ENCODE measurements at regions not wholly inside any gene's neighbourhood (a gene's known extent, or its start where the extent isn't known, plus 50 kb on each side); places are given as distances from the start of the nearest gene placed in this dataset.

DNA sequence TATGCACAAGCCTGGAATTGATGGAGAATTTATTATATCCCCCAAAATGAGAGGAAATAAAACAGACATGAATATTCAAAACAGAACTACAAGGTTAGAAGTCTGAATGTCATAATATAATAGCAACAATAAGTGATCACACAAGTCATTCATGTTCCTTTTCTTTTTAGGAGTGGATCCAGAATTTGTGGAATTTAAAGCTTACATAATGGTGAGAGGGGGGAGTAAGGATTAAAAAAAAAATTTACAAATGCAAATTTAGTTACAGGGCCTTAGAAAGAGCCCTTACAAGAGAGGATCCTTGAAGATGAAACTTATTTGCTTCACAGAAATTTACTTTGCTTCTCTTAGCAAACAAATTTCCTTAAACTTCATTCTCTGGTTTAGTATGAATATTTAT, 716.1 kb upstream of the CXADR start:
- H3K27ac ChIP-seq: no peak overlapping the region
- DNase-seq (no peak), ATAC-seq (no peak)
- TF ChIP-seq, protein P1, sequence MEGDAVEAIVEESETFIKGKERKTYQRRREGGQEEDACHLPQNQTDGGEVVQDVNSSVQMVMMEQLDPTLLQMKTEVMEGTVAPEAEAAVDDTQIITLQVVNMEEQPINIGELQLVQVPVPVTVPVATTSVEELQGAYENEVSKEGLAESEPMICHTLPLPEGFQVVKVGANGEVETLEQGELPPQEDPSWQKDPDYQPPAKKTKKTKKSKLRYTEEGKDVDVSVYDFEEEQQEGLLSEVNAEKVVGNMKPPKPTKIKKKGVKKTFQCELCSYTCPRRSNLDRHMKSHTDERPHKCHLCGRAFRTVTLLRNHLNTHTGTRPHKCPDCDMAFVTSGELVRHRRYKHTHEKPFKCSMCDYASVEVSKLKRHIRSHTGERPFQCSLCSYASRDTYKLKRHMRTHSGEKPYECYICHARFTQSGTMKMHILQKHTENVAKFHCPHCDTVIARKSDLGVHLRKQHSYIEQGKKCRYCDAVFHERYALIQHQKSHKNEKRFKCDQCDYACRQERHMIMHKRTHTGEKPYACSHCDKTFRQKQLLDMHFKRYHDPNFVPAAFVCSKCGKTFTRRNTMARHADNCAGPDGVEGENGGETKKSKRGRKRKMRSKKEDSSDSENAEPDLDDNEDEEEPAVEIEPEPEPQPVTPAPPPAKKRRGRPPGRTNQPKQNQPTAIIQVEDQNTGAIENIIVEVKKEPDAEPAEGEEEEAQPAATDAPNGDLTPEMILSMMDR (IDR thresholded peaks at IDR 0.05): no peak
- TF ChIP-seq POLR2A (IDR thresholded peaks at IDR 0.05): no peak
- H3K36me3 ChIP-seq: no peaks in the 10 kb centered on the region
- H3K27me3 ChIP-seq: no peaks in the 10 kb centered on the region
- no peaks in the 10 kb centered on the region for H3K4me1 ChIP-seq
- peaks cover 0 to 2% (median 0%) of the 10 kb centered on the region in 12 donors for H3K9me3 ChIP-seq
- intact Hi-C loops (cut with DNase I): no loop called here
- H3K4me3 ChIP-seq: no peak overlapping the region

DNA sequence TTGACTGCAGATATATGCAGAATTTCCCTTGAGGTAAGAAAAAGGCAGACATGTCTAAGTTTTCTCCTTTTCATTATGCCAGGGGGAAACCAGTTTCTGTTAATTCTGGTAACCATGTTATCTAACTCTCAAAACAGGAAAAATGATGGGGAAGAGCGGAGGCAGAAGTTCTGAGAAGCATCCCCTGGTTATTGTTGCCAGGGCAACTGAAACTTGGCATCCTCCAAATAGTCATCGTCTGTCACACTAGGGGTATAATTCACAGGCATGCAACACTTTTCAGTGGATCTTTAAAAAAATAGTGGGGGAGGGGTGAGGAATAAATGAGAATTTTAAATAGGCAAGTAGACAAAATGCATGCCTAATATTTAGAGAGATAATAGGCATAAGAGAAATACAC, 715.3 kb upstream of the CXADR start:
- 59 to 70% (median 67%) methylated on average over 2 of the region's 2 CpGs for WGBS, 4 donors
- intact Hi-C loops (cut with DNase I): no loop called here
- H3K4me1 ChIP-seq: no peaks in the 10 kb centered on the region
- ATAC-seq: no peak
- no peaks in the 10 kb centered on the region for H3K27me3 ChIP-seq
- H3K36me3 ChIP-seq: no peaks in the 10 kb centered on the region
- no peak overlapping the region for H3K27ac ChIP-seq
- DNase-seq: no peak
- no peak overlapping the region for H3K4me3 ChIP-seq
- TF ChIP-seq POLR2A (IDR thresholded peaks at IDR 0.05): no peak
- TF ChIP-seq, protein P1 (IDR thresholded peaks at IDR 0.05): no peak
- peaks cover 0 to 5% (median 0%) of the 10 kb centered on the region in 12 donors for H3K9me3 ChIP-seq

DNA sequence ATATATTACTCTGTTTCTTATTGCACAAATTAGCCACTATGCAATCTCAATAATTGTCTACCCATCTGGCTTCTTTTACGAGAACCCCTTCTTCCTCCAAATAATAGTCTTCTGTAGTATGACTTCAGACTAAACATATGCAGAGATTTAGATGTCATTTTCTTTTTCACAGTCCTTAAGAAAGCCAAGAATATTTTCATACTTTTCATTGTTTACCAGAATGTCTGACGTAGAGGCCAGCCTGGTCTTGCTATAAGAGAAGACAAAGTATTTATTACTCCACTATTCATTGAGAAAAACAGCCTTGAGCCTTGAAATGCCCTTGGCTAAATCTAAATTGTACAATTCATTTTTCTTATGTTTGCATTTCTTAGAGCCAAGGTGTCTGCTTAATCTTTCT, 714.9 kb upstream of the CXADR start:
- intact Hi-C loops (cut with DNase I): no loop called here
- no peaks in the 10 kb centered on the region for H3K36me3 ChIP-seq
- H3K27ac ChIP-seq: no peak overlapping the region
- TF ChIP-seq POLR2A (IDR thresholded peaks at IDR 0.05): no peak
- TF ChIP-seq, protein P1 (IDR thresholded peaks at IDR 0.05): no peak
- no peak overlapping the region for H3K4me3 ChIP-seq
- no peak for ATAC-seq
- no peak for DNase-seq
- H3K4me1 ChIP-seq: no peaks in the 10 kb centered on the region
- 73 to 80% (median 79%) methylated on average over 2 of the region's 2 CpGs for WGBS, 4 donors
- no peaks in the 10 kb centered on the region for H3K27me3 ChIP-seq
- peaks cover 0 to 7% (median 0%) of the 10 kb centered on the region in 12 donors for H3K9me3 ChIP-seq

DNA sequence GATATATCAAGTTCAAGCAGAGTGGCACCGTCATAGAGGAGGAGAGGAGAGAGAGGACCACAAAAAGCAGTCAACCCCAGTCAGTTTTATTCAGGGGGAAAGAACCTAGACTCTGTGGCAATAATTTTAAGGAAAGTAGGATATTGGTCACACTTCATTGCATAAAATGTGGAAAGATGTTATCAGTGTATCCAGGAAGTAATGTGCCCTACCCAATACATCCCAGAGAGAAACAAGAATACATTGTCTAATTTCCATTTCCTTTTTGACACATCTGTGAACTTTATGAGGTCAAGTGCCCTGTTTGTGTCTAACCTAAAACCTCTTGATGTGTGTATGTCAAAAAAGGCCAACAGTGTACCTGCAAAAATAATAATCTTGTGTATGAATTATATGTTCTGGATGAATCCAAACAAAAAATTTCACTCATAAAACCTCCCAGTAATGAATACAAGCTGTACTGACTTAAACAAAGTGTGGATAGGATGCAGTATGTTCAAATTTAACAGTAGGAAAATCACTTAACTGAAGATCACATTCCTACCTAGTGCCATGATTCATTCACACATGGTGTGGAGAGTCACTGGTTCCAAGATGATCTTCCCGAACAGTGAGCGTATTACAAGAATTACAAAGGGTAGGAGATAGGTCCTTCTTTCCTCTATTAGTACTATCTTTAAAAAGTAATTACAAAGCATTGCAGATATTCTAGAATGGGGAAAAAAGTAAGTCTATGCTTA, 712.1 kb upstream of the CXADR start:
- Histone ChIP-seq H3K27me3 (no peaks in the 10 kb centered on the region), H3K4me3 (no peak overlapping the region), H3K9me3 (peaks cover 0 to 35% (median 11%) of the 10 kb centered on the region in 12 donors), H3K4me1 (no peaks in the 10 kb centered on the region), H3K36me3 (no peaks in the 10 kb centered on the region), H3K27ac (no peak overlapping the region)
- intact Hi-C loops (cut with DNase I): no loop called here
- TF ChIP-seq POLR2A (IDR thresholded peaks at IDR 0.05): no peak
- TF ChIP-seq, protein P1 (IDR thresholded peaks at IDR 0.05): no peak
- no peak for DNase-seq
- 83 to 87% (median 86%) methylated on average over 3 of the region's 3 CpGs for WGBS, 4 donors
- ATAC-seq: no peak

All from heart left ventricle (tissue), 16 donors.